ENCODE measurements at regions not wholly inside any gene's neighbourhood (a gene's known extent, or its start where the extent isn't known, plus 50 kb on each side); places are given as distances from the start of the nearest gene placed in this dataset.

- no peak overlapping the region for H3K9ac ChIP-seq (ENCODE audit: control insufficient read depth, extremely low read depth, insufficient read depth, low read length)
- H3K79me2 ChIP-seq (ENCODE audit: control insufficient read depth, insufficient read depth, low read length), result no peaks in the 10 kb centered on the region
- dilution Hi-C loops (cut with MboI; ENCODE audit: extremely low pct_ligation_motif_present, low sequenced_read_pairs), result no loop called here
- H3K4me1 ChIP-seq (ENCODE audit: control insufficient read depth, extremely low read depth, insufficient read depth, low read length), result peaks cover 2% of the 10 kb centered on the region
- no peaks in the 10 kb centered on the region for H3K9me1 ChIP-seq (ENCODE audit: control insufficient read depth, extremely low read depth, insufficient read depth, low read length)
- H3K36me3 ChIP-seq (ENCODE audit: control insufficient read depth in 2 of 2, extremely low read depth in 1 of 2, insufficient read depth in 2 of 2, low read length in 2 of 2), result no peaks in the 10 kb centered on the region
- H2AFZ ChIP-seq (ENCODE audit: control insufficient read depth, low read length), result no peak overlapping the region
- TF ChIP-seq CTCF (optimal IDR thresholded peaks at IDR 0.05 in 1 of 3, IDR thresholded peaks at IDR 0.05 in 1 of 3, conservative IDR thresholded peaks at IDR 0.05 in 1 of 3; ENCODE audit: extremely low read depth in 1 of 3, insufficient read depth in 2 of 3, low read length in 3 of 3) (no peak), EZH2 (IDR thresholded peaks at IDR 0.05; ENCODE audit: low read length) (no peak)
- H3K27ac ChIP-seq (ENCODE audit: control insufficient read depth, insufficient read depth, low read length), result no peak overlapping the region
- no peak overlapping the region for H3K4me2 ChIP-seq (ENCODE audit: control insufficient read depth, extremely low read depth, insufficient read depth, low read depth, low read length)
- FAIRE-seq, result no peak
- no peaks in the 10 kb centered on the region for H3K27me3 ChIP-seq (ENCODE audit: control insufficient read depth, extremely low read depth, insufficient read depth, low read length)
- DNase-seq (ENCODE audit: low read depth, low spot score), result no peak
- no peaks in the 10 kb centered on the region for H3K9me3 ChIP-seq (ENCODE audit: control insufficient read depth, low read depth, low read length)
- no peaks in the 10 kb centered on the region for H4K20me1 ChIP-seq (ENCODE audit: control insufficient read depth, extremely low read depth, insufficient read depth, low read length)
- no peak overlapping the region for H3K4me3 ChIP-seq (ENCODE audit: control insufficient read depth in 2 of 3, extremely low read depth in 1 of 3, insufficient read depth in 2 of 3, low read depth in 1 of 3, low read length in 3 of 3)
These were observed 73.9 kb upstream of the ANKH start for GRCh38 chr5:14945450-14945849.

- FAIRE-seq (no peak), DNase-seq (ENCODE audit: low read depth, low spot score) (no peak)
- Histone ChIP-seq H3K4me3 (ENCODE audit: control insufficient read depth in 2 of 3, extremely low read depth in 1 of 3, insufficient read depth in 2 of 3, low read depth in 1 of 3, low read length in 3 of 3) (no peak overlapping the region), H4K20me1 (ENCODE audit: control insufficient read depth, extremely low read depth, insufficient read depth, low read length) (no peaks in the 10 kb centered on the region), H3K9ac (ENCODE audit: control insufficient read depth, extremely low read depth, insufficient read depth, low read length) (no peak overlapping the region), H3K9me1 (ENCODE audit: control insufficient read depth, extremely low read depth, insufficient read depth, low read length) (no peaks in the 10 kb centered on the region), H3K4me1 (ENCODE audit: control insufficient read depth, extremely low read depth, insufficient read depth, low read length) (peaks cover 2% of the 10 kb centered on the region), H3K9me3 (ENCODE audit: control insufficient read depth, low read depth, low read length) (no peaks in the 10 kb centered on the region), H3K27ac (ENCODE audit: control insufficient read depth, insufficient read depth, low read length) (no peak overlapping the region), H3K4me2 (ENCODE audit: control insufficient read depth, extremely low read depth, insufficient read depth, low read depth, low read length) (no peak overlapping the region), H3K27me3 (ENCODE audit: control insufficient read depth, extremely low read depth, insufficient read depth, low read length) (no peaks in the 10 kb centered on the region), H2AFZ (ENCODE audit: control insufficient read depth, low read length) (no peak overlapping the region), H3K36me3 (ENCODE audit: control insufficient read depth in 2 of 2, extremely low read depth in 1 of 2, insufficient read depth in 2 of 2, low read length in 2 of 2) (no peaks in the 10 kb centered on the region), H3K79me2 (ENCODE audit: control insufficient read depth, insufficient read depth, low read length) (no peaks in the 10 kb centered on the region)
- TF ChIP-seq EZH2 (IDR thresholded peaks at IDR 0.05; ENCODE audit: low read length), result no peak
- no peak for TF ChIP-seq CTCF (optimal IDR thresholded peaks at IDR 0.05 in 1 of 3, IDR thresholded peaks at IDR 0.05 in 1 of 3, conservative IDR thresholded peaks at IDR 0.05 in 1 of 3; ENCODE audit: extremely low read depth in 1 of 3, insufficient read depth in 2 of 3, low read length in 3 of 3)
- dilution Hi-C loops (cut with MboI; ENCODE audit: extremely low pct_ligation_motif_present, low sequenced_read_pairs), result no loop called here
These were observed 73.4 kb upstream of the ANKH start for GRCh38 chr5:14944996-14945395.
